WTC11 (cell line): ENCODE measurements at regions not wholly inside any gene's neighbourhood (a gene's known extent, or its start where the extent isn't known, plus 50 kb on each side); places are given as distances from the start of the nearest gene placed in this dataset.

Source experiments
- ESRRA ChIP-seq: sonication (generic); formaldehyde crosslinking; IDR thresholded peaks from 2 replicates; pipeline ENCODE4 v1.8.1; 2022; ENCODE audit warnings: mild to moderate bottlenecking, missing genetic modification reagents, borderline replicate concordance
- ZNF396 ChIP-seq: fragments of 250-450 bp; sonication (Bioruptor Pico); IDR thresholded peaks from 2 replicates; pipeline ENCODE4 v1.8.0; 2021; ENCODE audit warnings: mild to moderate bottlenecking, moderate library complexity, borderline replicate concordance
- TF ChIP-seq, protein P1 (sequence below): fragments of 200-600 bp; IDR thresholded peaks from 2 replicates; pipeline ENCODE4 v1.8.0; 2022; ENCODE audit warnings: antibody characterized with exemption
- TF ChIP-seq, protein P2 (sequence below): sonication (generic); formaldehyde crosslinking; IDR thresholded peaks from 2 replicates; pipeline ENCODE4 v1.8.0; 2022; ENCODE audit warnings: mild to moderate bottlenecking, missing genetic modification reagents
- TF ChIP-seq, protein P3 (sequence below): fragments of 250-450 bp; sonication (Bioruptor Pico); IDR thresholded peaks from 2 replicates; pipeline ENCODE4 v2.1.2; 2022; ENCODE audit warnings: mild to moderate bottlenecking, moderate library complexity
- TF ChIP-seq, protein P4 (sequence below): sonication (generic); formaldehyde crosslinking; IDR thresholded peaks from 2 replicates; pipeline ENCODE4 v1.8.0; 2022; ENCODE audit warnings: mild to moderate bottlenecking, missing genetic modification reagents
- TF ChIP-seq, protein P5 (sequence below): sonication (generic); formaldehyde crosslinking; IDR thresholded peaks from 2 replicates; pipeline ENCODE4 v1.8.1; 2022; ENCODE audit warnings: low read depth, missing genetic modification reagents, borderline replicate concordance

DNA sequence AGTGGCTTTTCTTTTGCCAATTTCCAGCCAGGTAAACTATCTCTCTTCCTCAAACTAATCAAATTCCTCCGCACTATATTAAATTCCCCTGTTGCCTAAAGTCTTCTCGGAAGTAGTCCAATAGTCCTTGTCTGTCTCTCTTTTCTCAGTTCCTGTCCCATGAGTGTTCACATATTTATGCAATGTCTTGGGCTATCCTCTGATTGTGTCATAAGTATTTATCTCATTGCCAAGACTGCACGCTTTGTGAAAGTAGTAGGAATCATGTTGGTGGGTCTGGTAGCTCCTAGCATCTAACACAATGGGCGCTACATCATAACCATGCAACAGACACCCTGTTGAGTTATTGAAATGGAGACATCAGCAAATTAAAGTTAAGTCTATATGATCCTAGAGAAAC, 59.9 kb upstream of the POU3F3 start:
- TF ChIP-seq, protein P1, sequence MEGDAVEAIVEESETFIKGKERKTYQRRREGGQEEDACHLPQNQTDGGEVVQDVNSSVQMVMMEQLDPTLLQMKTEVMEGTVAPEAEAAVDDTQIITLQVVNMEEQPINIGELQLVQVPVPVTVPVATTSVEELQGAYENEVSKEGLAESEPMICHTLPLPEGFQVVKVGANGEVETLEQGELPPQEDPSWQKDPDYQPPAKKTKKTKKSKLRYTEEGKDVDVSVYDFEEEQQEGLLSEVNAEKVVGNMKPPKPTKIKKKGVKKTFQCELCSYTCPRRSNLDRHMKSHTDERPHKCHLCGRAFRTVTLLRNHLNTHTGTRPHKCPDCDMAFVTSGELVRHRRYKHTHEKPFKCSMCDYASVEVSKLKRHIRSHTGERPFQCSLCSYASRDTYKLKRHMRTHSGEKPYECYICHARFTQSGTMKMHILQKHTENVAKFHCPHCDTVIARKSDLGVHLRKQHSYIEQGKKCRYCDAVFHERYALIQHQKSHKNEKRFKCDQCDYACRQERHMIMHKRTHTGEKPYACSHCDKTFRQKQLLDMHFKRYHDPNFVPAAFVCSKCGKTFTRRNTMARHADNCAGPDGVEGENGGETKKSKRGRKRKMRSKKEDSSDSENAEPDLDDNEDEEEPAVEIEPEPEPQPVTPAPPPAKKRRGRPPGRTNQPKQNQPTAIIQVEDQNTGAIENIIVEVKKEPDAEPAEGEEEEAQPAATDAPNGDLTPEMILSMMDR: no peak
- TF ChIP-seq ESRRA (CRISPR knock-in tag) (no peak), ZNF396 (CRISPR knock-in tag) (no peak)
- TF ChIP-seq, protein P2, sequence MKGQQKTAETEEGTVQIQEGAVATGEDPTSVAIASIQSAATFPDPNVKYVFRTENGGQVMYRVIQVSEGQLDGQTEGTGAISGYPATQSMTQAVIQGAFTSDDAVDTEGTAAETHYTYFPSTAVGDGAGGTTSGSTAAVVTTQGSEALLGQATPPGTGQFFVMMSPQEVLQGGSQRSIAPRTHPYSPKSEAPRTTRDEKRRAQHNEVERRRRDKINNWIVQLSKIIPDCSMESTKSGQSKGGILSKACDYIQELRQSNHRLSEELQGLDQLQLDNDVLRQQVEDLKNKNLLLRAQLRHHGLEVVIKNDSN (CRISPR knock-in tag): no peak
- TF ChIP-seq, protein P3, sequence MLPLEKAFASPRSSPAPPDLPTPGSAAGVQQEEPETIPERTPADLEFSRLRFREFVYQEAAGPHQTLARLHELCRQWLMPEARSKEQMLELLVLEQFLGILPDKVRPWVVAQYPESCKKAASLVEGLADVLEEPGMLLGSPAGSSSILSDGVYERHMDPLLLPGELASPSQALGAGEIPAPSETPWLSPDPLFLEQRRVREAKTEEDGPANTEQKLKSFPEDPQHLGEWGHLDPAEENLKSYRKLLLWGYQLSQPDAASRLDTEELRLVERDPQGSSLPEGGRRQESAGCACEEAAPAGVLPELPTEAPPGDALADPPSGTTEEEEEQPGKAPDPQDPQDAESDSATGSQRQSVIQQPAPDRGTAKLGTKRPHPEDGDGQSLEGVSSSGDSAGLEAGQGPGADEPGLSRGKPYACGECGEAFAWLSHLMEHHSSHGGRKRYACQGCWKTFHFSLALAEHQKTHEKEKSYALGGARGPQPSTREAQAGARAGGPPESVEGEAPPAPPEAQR: no peak
- TF ChIP-seq, protein P4, sequence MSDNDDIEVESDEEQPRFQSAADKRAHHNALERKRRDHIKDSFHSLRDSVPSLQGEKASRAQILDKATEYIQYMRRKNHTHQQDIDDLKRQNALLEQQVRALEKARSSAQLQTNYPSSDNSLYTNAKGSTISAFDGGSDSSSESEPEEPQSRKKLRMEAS (CRISPR knock-in tag): no peak
- TF ChIP-seq, protein P5, sequence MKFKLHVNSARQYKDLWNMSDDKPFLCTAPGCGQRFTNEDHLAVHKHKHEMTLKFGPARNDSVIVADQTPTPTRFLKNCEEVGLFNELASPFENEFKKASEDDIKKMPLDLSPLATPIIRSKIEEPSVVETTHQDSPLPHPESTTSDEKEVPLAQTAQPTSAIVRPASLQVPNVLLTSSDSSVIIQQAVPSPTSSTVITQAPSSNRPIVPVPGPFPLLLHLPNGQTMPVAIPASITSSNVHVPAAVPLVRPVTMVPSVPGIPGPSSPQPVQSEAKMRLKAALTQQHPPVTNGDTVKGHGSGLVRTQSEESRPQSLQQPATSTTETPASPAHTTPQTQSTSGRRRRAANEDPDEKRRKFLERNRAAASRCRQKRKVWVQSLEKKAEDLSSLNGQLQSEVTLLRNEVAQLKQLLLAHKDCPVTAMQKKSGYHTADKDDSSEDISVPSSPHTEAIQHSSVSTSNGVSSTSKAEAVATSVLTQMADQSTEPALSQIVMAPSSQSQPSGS: no peak
